ENCODE measurements at regions not wholly inside any gene's neighbourhood (a gene's known extent, or its start where the extent isn't known, plus 50 kb on each side); places are given as distances from the start of the nearest gene placed in this dataset.
"Not testable (repeated sequence)": the region's sequence is repeated elsewhere in the genome, so short reads cannot be mapped to it uniquely, and the experiment has no call there.

DNA sequence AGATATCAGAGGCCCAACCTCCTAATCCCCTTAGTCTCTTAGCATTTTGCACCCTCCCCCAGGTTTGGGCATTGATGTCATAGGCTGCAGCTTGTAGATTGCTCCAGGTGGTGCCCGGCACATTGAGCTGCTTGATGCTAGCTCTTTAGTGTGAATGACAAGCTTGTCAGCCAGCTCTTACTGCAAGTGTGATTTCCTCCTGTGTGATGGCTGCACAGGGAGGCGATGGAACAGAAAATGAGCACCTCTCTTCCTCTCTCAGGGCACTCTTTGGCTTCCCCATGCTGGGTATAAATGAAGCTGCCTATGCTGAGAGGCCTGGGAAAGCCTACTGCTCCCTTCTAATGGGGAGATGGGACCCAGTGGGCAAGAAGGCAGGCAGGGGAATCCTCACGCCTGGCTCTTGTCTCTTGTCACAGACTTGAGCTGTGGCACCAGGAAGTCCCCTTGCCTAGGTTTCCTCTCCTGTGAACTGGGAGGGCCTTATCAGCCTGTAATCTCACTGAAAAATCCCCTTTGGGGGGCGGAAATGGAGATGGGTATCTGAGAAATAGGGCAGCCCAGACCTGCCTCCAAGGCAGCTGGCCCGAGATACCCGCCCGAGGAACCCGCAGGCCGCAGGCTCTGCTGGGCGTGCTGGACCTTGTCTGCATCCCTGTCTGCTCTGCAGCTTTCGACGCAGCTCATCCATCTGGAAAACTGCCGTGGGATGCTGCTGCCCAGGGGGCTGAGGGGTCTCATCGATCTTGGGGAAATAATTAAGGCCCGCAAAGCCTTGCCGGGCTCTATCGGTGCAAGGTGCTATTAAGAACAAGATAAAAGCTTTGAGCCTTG lies 163.5 kb upstream of the CXCR4 start:
- no peak for DNase-seq (ENCODE audit: low spot score)

DNA sequence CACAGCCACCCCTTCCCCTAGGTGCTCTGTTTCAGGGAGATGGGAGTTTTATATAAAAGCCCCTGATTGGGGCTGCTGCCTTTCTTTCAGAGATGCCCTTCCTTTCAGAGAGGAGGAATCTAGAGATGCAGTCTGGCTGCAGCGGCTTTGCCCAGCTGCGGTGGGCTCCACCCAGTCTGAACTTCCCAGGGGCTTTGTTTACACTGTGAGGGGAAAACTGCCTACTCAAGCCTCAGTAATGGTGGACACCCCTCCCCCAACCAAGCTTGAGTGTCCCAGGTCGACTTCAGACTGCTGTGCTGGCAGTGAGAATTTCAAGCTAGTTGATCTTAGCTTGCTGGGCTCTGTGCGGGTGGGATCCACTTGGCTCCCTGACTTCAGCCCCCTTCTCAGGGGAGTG lies 148.4 kb upstream of the CXCR4 start:
- not testable (repeated sequence) for DNase-seq (ENCODE audit: low spot score)

DNA sequence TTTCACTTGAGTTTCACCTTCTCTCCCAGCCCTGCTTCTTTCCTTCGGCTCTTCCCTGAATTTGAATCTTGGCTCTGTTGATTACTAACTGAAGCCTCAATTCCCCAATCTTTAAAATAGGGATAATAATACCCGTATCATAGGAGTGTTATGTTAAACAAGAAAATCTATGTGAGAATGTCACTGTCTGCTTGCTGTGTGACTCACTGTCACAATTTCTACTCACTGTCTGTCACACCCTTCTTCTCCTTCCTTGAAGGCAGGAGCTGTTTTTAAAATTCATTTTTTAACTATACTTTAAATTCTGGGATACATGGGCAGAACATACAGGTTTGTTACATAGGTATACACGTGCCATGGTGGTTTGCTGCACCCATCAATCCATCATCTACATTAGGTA lies 141.6 kb upstream of the CXCR4 start:
- no peak for DNase-seq (ENCODE audit: low spot score)

DNA sequence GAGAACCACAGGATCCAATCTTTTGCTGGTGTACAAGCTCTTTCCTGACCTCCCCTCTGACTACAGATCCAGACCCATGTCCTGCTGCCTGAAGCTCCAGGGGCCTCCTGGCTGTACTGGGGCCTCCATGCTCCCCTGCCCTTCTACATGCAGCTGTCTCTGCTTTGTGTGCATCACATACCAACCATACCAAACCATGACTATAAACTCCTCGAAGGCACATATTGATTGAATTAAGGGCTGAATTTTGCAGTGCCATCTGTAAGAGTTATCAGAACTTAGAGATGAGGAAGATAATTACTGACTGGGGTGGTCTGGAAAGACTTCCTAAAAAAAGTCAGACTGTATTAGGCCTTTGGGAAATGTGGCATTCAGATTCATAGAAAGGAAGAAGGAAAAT lies 139.9 kb upstream of the CXCR4 start:
- DNase-seq (ENCODE audit: low spot score): no peak

DNA sequence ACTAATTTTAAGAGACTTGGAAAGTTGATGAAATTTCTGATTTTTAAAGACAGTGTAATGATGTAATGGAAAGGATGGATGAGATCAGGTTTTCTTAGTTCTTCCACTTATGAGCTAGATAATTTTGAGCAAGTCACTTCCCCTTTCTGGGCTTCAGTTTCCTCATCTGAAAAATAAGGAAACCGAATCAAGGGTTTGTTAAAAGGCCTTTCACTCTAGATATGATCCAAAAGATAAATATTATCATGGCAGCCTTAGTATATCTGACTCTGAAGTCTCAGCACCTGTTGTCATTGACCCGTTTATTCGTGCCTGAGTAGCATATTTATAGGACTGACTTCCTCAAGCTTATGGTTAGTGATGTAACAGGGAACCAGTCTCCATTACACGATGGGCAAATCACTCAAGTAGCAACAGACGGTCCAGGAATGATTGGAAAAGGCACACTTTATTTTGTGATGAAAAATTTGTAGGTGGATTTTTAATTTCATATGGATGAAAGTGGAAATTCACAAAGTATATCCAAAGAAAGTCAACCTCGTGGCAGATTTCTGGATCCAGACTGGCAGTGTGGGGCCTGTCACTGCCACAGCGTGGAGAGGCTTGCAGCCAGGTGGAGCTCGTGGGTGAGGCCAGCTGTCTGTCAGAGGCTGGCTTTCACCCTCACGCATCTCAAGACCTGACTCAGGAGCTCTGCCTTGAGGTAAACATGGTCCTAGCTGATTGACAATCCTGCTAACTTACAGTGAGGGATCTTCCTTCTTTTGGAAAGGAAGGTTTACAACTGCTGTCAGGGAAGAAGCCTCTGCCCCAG lies 137.9 kb upstream of the CXCR4 start:
- DNase-seq (ENCODE audit: low spot score): no peak

DNA sequence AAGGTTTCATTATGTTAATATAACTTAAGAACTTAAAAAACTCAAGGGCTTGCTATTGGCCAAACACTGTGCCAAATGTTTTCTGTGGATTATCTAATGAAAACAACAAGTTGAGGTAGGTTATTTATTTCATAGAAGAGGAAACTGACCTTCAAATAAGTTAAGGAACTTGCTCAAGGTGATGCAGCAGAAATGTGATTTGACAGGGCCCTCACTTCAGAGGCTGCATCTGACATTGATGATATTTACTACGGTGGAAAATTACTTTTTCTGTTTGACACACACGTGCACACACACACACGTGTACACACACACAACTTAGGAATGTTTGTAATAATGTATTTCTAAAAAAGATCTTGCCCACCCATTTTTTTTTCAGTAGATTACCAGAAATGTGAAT lies 137.2 kb upstream of the CXCR4 start:
- no peak for DNase-seq (ENCODE audit: low spot score)

DNA sequence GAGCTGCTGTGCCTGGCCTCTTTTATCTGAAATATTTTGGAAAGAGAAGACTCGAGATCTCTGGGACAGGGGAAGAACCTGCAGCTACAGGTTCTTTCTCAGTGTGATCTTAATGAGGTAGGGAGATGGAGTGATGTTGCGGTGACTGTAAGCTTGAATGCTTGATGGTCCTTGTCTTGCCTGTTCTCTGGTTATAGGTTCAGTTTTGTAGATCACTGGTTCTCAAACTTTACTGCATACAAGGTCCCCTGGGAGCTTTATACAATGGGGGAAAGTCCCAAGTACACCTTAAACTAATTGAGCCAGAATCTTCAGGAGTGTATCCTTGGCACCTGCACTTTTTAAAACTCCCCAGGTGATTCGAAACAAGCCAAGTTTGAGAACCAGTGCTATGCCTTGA lies 136.7 kb upstream of the CXCR4 start:
- DNase-seq (ENCODE audit: low spot score): no peak

DNA sequence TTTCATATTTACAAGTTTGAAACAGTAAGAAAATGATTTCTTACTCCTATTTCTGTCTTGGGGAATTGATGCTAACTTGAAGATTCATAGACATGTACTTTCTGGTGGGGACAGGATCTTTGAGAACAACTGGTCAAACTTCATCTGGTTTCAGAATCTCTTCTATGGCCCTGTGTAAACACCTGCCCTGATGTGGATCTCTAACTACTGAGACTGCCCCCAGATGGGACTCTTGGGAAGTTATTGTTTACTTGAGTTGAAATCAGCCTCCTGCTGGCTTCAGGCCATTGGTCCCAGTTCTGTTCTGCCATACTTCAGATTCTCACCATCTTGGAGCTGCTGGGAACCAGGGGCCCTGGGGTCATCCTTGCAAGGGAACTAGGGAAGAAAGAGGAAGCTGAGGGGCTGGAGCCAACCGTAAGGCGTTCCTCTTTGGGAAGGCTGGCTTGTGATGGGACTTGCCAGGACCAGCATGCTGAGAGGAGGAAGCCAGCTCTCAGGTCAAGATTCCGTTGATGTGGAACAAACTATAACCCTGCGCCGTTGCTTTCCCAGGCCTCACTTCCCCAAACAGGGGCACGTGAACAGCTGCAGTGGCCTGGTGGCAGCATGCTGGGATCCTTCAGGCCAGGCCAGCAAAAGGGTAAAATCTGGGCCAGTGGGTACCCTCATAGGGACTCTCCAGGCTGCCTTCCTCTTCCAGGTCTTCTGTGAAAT lies 135.5 kb upstream of the CXCR4 start:
- no peak for DNase-seq (ENCODE audit: low spot score)

DNA sequence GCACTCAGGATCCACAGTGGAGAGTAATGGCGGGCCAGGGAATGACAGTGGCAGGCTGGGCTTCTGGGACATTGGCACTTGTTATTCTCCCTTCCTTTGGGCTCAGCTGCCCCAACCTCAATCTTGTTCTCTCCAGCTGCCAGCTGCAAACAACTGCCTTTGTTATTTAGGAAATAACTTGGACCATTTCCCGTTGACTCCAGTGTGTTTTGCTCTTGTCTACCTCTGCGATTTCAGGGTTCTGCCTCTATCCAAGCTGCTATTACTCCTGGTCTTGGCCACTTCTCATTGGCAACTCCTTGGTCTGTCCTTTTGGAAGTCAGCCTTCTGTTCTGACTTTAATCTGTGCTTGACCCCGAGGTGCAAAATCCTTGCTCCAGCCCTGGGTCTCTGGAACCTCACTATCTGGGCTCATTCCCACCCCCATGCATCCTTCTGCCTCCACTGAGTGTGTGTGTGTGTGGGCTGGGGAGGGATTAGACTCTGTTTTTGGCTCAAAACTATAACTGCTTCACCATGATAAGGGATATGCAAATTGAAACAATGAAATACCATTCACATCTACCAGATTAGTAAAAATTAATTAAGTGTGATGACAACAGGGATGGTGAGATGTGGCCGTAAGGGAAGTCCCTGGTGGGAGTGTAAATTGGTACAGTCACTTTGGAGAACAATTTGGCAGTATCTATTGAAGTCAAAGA lies 134.1 kb upstream of the CXCR4 start:
- DNase-seq (ENCODE audit: low spot score): no peak

DNA sequence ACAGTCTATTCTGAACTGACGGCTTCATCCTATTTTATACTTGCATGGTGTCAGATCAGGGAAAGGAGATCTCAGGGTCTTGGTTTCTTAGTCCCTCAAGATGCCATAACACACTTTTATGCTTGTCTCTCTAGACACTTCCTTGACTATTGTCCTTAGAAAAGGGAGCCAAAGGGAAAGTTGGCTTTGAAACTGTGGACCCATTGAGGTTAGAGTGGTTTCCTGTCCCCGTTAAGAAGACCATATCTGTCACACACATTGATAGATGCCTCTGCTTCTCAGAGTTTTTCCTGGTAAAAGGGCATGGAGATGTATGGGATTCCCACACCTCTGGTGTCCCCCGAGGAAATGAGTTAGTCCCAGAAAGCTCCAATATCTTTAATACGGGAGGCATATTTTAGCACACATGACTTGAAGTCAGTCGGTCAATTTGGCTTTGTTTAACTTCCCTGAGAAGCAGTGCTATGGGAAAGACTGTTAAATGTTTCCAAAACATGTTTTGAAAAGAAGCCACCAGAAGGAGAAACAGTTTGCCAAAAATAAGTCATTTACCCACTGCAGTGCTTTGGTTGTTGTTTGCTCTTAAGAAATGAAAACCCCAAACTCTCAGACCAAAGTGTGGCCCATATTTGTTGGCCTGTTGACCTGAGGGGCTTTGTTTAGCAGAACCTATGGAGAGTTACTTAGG lies 133.4 kb upstream of the CXCR4 start:
- DNase-seq (ENCODE audit: low spot score): no peak

DNA sequence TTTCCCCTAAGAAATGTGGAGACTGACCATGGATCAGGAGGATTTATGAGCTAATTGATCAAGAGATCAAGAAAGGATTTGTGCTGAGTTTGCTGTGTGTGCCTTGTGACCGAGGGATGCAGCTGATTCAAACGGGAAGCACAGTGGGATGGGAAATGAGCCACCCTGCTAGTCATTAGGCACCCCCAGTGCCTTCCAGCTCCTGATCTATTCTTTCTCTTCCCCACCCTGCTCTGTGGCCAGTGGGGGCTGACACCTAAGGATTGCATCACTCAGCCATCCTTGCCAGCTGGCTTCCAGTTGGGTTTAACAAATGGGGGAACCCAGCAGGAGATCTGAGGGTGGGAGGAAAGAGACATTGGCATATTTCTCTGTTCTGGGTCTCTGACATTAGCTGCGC lies 132.2 kb upstream of the CXCR4 start:
- DNase-seq (ENCODE audit: low spot score): no peak

DNA sequence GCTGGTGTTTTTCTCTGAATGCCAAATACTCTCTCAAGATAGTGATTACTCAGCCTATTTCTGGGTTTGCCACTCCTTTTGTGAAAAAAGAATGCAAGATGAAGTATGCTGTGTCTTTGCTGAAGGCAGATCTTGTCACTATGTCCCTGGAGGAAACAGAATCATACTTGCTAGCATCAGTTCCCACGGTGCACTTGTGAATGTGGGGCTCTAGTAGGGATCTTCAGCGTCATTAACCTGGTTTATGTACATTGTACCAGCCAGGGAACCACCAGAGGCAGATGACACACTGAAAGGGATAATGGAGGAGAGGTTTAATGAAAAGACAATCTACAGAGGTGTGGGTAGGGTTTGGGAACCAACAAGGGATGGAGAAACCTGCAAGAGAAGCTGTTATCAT lies 131.0 kb upstream of the CXCR4 start:
- DNase-seq (ENCODE audit: low spot score): no peak

DNA sequence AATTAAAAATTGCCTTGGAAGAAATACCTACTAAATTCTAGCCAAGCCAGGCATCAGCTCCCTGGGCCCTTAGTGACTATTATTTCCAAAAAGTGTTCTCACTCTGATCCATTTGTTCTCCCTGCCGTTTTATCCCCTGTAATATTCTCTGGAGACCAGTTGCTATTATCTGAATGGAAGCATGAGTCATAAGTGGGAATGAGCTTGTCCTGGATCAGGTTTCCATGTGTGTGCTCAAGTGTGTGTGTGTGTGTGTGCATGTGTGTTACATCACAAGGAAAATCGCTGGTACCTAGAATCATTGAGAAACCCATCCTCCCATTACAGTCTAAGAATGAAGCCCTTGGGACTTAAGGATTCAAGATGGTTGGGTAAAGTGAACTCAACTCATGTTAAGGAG lies 130.3 kb upstream of the CXCR4 start:
- peak; percentile 69 for DNase-seq (ENCODE audit: low spot score)

DNA sequence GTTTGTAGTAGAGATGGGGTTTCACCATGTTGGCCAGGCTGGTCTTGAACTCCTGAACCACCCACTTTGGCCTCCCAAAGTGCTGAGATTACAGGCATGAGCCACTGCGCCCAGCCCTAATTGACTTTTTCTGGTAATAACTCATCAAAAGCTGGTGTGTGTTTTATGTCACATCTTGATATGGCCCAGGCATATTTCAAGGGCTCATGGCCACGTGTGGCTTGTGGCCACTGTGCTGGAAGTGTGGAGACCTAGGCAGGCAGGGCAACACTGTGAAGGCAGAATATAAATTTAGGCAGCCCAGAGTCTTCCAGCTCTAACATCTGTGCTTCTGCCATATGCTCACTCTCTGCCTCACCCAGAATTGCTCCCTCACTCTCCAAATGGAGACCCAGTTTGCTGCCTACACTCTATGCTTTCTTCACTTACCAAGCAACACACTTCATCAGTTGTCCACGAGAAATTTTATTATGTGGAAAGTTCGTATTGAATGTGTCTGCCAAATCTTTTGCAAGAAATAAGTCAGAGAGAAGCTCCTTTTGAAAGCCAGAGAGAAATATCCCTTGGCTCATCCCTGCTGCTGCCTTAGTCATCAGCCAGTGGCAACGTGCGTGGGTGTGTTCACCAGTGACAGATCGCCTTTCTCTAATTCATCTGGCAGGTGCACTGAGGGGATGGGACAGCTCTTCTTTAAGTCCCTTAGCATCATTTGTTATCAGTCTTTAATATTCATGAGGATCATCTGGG lies 129.4 kb upstream of the CXCR4 start:
- DNase-seq (ENCODE audit: low spot score): no peak

DNA sequence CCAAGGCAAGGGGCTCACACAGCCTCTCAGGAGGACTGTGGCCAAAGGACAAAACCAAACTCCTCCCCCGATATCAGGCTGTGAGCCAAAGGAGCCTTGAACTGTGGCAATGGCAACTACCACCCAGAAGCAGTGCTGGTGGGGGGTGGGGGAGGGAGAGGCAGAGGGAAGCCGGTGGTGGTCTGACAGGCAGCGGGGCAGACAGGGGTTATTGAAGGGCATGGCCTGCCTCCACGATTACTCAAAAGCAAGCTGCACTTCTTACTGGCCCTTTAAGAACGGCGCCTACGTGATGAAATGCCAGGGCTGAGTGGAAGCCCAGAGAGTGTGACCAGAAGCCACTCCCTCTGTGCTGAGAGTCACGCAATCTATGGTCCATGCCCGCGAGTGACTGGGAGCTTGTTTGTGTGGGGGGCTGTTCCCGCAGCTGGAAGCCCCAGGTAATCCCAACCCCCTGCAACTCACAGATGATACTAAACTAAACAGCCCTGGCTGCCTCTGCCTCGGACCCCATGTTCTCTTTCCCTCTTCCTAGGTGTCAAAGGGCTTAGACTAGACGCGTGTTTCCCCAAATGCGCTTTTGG lies 128.2 kb upstream of the CXCR4 start:
- no peak for DNase-seq (ENCODE audit: low spot score)

DNA sequence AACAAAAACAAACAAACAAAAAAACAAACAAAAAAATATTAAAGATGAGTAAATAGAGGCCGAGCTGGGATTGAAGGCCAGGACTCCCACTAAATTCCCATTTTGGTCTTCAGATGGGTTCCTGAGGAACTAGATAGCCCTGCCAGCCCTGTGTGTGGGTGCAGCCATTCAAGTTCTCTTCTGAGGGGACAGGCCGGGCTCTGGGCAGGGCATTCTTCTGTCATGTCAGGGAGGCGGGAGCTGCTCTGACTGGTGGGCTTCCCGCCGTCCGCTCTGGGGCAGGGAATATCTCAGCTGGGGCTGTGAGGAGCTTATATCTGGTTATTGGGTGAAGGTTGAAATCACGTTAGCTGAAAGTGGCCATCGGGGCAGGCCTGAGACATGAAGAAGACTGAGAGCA lies 127.3 kb upstream of the CXCR4 start:
- DNase-seq (ENCODE audit: low spot score): no peak

DNA sequence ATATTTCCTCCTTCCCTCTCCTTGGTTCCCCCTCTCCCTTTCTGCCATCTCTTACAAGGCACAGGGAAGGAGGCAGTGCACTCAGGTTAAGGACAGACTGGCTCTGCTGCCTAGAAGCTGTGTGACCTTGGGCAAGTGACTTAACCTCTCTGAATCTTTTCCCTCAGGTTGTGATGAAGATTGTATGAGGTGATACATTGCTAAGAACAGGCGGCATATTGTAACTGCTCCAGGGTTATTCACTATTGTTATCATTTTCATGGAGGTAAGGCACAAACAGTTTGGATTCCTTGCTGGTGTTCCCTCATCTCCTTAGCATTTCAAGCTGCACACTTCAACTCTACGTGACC lies 126.6 kb upstream of the CXCR4 start:
- DNase-seq (ENCODE audit: low spot score): no peak

DNA sequence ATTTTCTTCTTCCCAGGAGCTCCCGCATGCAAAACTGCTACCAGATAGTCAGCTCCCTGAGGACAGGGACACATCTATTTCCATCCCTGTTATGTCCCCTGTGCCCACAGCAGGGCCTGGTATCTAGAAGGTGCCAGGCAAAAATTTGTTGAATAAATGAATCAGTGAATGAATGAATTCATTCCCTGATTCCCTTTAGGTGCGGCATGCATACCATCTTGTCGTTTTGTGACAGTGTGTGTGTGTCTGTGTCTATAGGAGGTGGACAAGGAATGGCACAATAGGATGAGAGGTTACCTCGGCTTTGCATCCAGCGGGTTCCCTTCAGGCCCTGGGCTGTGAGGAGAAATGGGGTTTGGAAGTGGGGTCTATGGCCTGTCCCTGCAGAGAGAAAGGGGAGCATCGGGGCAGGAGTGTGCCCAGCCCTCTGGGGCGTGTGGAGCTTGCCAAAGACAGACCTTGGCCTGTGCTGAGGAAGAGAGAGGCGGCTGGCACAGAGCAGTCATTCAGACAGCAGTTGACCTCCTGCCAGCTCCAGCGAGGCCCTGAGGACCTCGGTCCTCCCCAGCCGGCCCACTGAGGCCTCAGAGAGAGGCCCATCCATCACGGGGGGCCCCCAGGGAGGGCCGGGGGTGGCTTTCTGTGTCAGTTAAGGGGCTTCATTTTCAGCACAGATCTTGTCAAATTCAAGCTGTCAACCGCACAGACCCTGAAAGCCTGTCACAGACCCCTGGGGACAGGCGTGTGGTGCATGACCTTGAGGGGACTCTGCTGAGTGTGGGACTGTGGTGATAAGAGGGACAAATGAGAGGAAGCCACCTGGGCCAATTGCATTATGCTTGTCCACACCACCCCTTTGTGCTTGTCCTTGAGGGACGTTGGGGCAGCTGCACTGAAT lies 125.9 kb upstream of the CXCR4 start:
- no peak for DNase-seq (ENCODE audit: low spot score)

DNA sequence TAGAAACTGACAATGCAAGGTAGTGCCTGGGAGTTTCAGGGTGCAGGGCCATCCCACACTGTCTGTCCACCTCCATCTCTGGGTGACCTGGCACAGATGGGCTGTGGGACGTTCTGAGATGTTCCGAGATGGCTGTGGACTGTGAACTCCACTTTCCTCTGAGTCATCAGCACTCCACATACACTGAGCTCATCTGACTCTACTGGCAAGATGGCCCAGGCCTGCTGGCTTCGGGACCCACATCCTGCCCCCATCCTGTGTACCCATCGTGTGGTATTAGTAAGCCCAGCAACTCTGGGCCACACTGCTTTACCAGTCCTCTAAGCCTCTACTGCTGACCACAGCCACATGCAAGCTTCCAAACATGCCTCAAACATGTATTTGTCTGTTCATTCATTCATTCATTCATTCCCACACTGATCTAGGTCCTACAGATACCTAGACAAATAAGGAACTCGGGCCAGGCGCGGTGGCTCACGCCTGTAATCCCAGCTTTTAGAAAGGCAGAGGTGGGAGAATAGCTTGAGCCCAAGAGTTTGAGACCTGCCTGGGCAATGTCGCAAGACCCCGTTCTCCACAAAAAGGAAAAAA lies 124.8 kb upstream of the CXCR4 start:
- DNase-seq (ENCODE audit: low spot score): no peak

Data from kidney capillary endothelial cell (primary cell).